ENCODE measurements at regions not wholly inside any gene's neighbourhood (a gene's known extent, or its start where the extent isn't known, plus 50 kb on each side); places are given as distances from the start of the nearest gene placed in this dataset.

DNA sequence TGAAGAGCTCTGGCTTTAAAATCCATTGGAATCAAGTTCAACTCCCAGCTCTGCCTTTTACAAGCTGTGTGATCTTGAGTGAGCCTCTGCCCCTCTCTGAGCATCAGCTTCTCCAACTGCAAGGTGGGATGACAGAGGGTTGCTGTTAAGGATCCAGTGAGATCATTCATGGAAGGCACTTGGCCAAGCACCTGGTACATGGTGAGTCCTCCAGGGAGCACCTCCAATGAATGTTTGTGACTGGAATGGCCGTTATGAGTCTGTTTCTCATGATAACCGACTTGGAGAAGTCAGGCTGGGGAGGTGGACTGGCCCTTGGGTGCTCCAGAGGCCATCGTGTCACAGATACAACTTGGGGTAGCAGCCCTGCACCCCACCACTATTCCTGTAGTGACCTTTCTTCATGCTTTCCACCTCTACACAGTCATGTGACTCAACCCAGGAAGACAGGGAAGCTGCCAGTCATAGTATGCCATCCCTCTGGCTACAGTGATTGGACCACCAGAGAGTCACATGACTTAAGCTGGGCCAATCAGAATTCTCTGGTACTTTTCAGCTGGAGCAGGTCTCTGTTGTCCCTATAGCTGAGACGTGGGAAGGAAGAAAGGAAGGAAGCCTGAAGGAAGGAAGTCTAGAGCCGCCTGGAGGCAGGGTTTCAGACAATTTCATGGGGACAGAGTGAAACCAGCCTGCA is 146.5 kb upstream of the MYL2 start:
- H3K4me3 ChIP-seq (ENCODE audit: low read depth, low read length), result no peak overlapping the region
- TF ChIP-seq, protein P1, sequence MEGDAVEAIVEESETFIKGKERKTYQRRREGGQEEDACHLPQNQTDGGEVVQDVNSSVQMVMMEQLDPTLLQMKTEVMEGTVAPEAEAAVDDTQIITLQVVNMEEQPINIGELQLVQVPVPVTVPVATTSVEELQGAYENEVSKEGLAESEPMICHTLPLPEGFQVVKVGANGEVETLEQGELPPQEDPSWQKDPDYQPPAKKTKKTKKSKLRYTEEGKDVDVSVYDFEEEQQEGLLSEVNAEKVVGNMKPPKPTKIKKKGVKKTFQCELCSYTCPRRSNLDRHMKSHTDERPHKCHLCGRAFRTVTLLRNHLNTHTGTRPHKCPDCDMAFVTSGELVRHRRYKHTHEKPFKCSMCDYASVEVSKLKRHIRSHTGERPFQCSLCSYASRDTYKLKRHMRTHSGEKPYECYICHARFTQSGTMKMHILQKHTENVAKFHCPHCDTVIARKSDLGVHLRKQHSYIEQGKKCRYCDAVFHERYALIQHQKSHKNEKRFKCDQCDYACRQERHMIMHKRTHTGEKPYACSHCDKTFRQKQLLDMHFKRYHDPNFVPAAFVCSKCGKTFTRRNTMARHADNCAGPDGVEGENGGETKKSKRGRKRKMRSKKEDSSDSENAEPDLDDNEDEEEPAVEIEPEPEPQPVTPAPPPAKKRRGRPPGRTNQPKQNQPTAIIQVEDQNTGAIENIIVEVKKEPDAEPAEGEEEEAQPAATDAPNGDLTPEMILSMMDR (IDR thresholded peaks at IDR 0.05; ENCODE audit: control insufficient read depth, extremely low read depth, insufficient read depth), result no peak
- peak; percentile 56 for DNase-seq (ENCODE audit: low read depth)

DNA sequence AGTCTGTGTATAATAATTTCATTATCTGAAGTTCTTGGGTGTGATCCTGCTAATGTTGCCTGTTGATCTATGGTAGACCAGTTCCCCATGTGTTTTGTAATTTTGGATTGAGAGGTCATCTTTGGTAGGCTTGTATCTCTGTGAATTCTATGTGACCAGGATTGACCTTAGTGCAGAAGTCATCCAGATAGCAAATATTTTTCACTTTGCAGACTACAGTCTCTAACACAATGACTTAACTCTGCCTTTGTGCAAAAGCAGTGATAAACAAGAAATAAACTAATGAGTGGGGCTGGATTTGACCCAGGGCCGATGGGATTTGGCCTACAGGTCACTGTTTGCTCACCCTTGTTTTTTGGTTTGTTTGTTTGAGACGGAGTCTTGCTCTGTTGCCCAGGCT is 144.6 kb upstream of the MYL2 start:
- TF ChIP-seq, protein P1 (IDR thresholded peaks at IDR 0.05; ENCODE audit: control insufficient read depth, extremely low read depth, insufficient read depth), result no peak
- no peak overlapping the region for H3K4me3 ChIP-seq (ENCODE audit: low read depth, low read length)
- DNase-seq (ENCODE audit: low read depth), result no peak

DNA sequence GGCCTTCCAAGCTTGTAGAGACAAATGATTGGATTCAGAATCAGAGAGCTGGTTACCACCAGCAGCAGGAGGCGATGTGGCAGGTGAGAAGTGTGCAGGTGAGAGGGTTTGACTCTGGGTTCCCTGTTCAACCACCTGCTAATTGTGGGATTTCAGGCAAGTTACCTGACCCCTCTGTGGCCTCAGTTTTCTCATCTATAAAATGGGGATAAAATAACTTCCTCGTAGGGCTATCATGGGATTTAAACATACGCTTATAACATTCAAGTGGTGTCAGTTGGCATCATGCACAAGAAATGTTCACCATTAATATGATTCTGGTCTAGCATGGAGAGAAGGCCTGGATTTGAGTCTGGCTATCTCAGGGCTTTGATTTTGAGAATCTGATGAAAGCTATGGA is 143.8 kb upstream of the MYL2 start:
- H3K4me3 ChIP-seq (ENCODE audit: low read depth, low read length), result no peak overlapping the region
- no peak for DNase-seq (ENCODE audit: low read depth)
- TF ChIP-seq, protein P1 (IDR thresholded peaks at IDR 0.05; ENCODE audit: control insufficient read depth, extremely low read depth, insufficient read depth), result no peak

DNA sequence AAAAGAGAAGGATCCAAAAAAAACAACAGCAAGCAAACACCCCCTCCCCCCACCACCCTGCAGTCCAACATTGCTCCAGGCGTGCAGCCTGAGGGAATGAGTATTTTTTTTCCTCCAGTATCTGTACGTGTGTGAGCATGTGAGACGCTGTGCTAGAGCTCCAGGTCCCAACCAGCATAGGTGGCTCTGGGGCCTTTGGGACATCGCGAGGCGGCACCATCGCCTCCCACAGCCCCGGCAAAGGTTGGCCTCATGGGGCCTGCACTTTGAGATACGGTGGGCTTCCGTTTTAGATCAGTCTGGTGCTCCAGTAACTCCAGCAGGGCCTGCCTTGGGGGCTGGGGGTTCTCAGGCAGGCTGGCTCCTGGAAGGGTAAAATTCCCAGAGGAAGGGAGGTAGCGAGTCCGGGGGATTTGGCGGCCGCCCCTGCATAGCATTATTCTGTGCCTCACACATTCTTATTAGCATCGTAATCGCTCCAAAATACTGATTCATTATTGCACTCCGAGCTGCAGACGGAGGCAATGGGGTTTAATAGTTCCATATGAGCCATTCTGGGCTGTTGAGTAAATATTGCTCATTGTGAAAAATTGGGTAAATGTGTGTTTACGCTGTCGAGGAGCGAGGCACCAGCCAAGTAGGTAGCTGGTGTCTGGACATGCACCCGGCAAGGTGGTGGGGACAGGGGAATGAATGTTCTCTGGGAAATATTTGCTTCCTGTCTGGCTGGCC is 143.1 kb upstream of the MYL2 start:
- H3K4me3 ChIP-seq (ENCODE audit: low read depth, low read length), result no peak overlapping the region
- TF ChIP-seq, protein P1 (IDR thresholded peaks at IDR 0.05; ENCODE audit: control insufficient read depth, extremely low read depth, insufficient read depth), result no peak
- DNase-seq (ENCODE audit: low read depth), result no peak

DNA sequence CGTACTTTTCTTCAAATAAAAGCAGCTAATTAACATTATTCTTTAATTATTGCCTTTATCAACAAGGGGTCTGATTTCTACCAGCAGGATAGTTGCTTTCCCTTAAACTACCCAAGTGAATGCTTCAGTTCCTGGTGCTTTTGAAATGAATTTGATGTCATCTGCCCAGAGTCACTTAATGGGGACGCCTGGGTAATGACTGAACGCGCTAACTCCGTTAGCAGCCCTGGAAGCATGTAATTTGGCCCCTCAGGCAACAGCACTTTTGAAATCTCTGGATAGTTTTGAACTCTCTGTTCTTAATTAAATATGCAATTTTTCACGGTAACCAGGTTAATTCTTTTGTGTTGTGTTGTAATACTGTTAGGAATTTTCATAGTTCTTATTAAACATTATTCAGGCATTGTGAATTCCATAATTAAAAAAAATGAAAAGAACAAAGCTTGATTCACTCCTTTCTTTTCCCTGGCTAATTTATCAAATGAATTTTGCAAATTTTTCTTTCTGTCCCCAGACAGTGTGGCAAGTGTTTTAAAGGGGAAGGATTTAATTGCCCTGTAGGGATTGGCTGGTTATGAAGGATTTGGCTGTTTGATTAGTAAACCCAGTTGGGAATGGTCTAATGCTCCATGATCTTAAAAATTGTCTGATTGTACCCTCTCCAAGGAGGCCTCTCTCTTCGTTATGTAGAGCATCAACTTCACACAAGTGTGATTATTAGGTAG is 137.5 kb upstream of the MYL2 start:
- no peak for DNase-seq (ENCODE audit: low read depth)
- no peak overlapping the region for H3K4me3 ChIP-seq (ENCODE audit: low read depth, low read length)
- TF ChIP-seq, protein P1 (IDR thresholded peaks at IDR 0.05; ENCODE audit: control insufficient read depth, extremely low read depth, insufficient read depth), result no peak

DNA sequence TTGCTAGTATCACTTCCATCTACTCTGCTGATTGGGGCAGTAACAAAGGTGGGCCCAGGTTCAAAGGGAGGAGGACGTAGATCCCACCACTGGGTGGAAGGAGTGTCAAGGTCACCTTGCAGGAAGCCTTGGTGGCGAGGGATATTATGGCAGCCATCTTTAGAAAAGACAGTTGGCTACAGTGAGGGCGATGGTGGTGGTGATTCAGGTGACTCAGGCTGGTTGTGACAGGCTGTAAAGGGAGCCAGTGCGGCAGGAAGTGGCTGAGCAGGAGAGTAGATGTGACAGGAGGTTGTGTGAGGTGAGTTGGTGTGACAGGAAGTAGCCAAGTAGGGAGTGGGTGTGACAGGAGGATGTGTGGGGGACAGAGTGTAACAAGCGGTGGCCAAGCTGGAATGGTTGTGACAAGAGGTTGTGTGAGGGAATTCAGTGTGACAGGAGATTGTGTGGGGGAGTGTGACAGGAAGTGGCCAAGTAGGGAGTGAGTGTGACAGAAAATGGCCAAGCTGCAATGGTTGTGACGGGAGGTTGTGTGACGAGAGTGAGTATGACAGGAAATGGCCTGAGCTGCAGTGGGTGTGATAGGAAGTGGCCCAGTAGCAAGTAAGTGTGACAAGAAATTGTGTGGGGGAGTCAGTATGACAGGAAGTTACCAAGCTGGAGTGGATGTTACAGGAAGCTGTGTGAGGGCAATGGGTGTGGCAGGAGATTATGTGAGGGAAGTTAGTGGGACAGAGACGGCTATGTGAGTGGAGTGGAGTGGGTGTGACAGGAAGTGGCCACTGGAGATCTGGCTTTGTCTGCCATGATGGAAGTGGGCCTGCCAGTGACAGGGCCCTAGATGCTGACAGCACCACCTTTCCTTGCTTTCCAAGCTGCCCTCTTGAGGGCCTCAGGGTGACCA is 136.5 kb upstream of the MYL2 start:
- no peak overlapping the region for H3K4me3 ChIP-seq (ENCODE audit: low read depth, low read length)
- no peak for DNase-seq (ENCODE audit: low read depth)
- TF ChIP-seq, protein P1 (IDR thresholded peaks at IDR 0.05; ENCODE audit: control insufficient read depth, extremely low read depth, insufficient read depth), result no peak
